HEK293 (cell line): ENCODE measurements at regions not wholly inside any gene's neighbourhood (a gene's known extent, or its start where the extent isn't known, plus 50 kb on each side); places are given as distances from the start of the nearest gene placed in this dataset.

Experiments
- CTCF ChIP-seq: fragments of 450-650 bp; formaldehyde crosslinking; IDR thresholded peaks from 2 replicates; pipeline ENCODE4 v1.5.1; 2016; ENCODE audit warnings: missing biosample characterization, missing genetic modification characterization
- ZFP69B ChIP-seq: fragments of 450-650 bp; formaldehyde crosslinking; IDR thresholded peaks from 2 replicates; pipeline ENCODE4 v1.5.1; 2016; ENCODE audit warnings: missing biosample characterization, missing genetic modification characterization
- ZNF121 ChIP-seq: fragments of 450-650 bp; formaldehyde crosslinking; IDR thresholded peaks from 2 replicates; pipeline ENCODE4 v1.5.1; 2016; ENCODE audit warnings: missing biosample characterization, missing genetic modification characterization
- ZNF2 ChIP-seq: fragments of 450-650 bp; formaldehyde crosslinking; IDR thresholded peaks from 2 replicates; pipeline ENCODE4 v1.5.1; 2016; ENCODE audit warnings: missing biosample characterization, missing genetic modification characterization
- ZNF777 ChIP-seq: fragments of 450-650 bp; formaldehyde crosslinking; IDR thresholded peaks from 2 replicates; pipeline ENCODE4 v1.5.1; 2017; ENCODE audit warnings: missing biosample characterization, missing genetic modification characterization, borderline replicate concordance
- ZSCAN16 ChIP-seq: fragments of 450-650 bp; formaldehyde crosslinking; IDR thresholded peaks from 2 replicates; pipeline ENCODE4 v1.5.1; 2016; ENCODE audit warnings: missing biosample characterization, missing genetic modification characterization
- TF ChIP-seq, protein P1 (sequence below): fragments of 450-650 bp; formaldehyde crosslinking; IDR thresholded peaks from 2 replicates; pipeline ENCODE4 v1.5.1; 2016; ENCODE audit warnings: missing biosample characterization, missing genetic modification characterization, borderline replicate concordance

GRCh38 chr19:31612873-31613272, 263.6 kb upstream of the TSHZ3 start:
- TF ChIP-seq CTCF (tag by site-specific recombination) = no peak
- TF ChIP-seq ZSCAN16 = no peak
- no peak for TF ChIP-seq ZNF2 (tag by site-specific recombination)
- TF ChIP-seq, protein P1, sequence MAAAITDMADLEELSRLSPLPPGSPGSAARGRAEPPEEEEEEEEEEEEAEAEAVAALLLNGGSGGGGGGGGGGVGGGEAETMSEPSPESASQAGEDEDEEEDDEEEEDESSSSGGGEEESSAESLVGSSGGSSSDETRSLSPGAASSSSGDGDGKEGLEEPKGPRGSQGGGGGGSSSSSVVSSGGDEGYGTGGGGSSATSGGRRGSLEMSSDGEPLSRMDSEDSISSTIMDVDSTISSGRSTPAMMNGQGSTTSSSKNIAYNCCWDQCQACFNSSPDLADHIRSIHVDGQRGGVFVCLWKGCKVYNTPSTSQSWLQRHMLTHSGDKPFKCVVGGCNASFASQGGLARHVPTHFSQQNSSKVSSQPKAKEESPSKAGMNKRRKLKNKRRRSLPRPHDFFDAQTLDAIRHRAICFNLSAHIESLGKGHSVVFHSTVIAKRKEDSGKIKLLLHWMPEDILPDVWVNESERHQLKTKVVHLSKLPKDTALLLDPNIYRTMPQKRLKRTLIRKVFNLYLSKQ (tag by site-specific recombination) = no peak
- TF ChIP-seq ZNF777 (tag by site-specific recombination) = no peak
- TF ChIP-seq ZFP69B (tag by site-specific recombination) = no peak
- TF ChIP-seq ZNF121 (tag by site-specific recombination) = no peak
